Cardiac septum (tissue), 1 donor: ENCODE measurements at regions not wholly inside any gene's neighbourhood (a gene's known extent, or its start where the extent isn't known, plus 50 kb on each side); places are given as distances from the start of the nearest gene placed in this dataset.

Source experiments
- DNase-seq: peaks from one replicate; pipeline ENCODE4 v3.0.0-alpha.2; 2020; ENCODE audit warnings: low spot score
- intact Hi-C: fragments of 100-400 bp; cut with DNase I; formaldehyde crosslinking; loops from one replicate; pipeline ENCODE4 v1.14.0; 2022
- donor health status: DM: no; HTN: no; CAD: no.

DNA sequence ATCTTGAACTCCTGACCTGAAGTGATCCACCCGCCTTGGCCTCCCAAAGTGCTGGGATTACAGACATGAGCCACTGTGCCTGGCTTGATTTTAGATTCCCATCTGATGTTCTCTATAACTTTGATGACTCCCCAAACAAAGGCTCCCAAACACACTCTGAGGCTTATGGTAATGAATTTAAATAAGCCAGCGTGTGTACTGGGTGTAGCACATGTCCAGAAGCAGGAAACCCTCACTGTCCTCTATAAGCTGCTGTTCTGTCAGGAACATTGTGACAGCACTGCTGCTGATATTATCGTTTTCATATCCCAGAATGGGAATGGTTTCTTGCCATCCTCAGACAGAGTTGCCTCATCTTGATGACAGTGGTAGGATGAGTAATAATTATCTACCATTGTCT, 54.1 kb upstream of the SALL4 start:
- intact Hi-C loops, result no loop called here
- DNase-seq, result no peak

DNA sequence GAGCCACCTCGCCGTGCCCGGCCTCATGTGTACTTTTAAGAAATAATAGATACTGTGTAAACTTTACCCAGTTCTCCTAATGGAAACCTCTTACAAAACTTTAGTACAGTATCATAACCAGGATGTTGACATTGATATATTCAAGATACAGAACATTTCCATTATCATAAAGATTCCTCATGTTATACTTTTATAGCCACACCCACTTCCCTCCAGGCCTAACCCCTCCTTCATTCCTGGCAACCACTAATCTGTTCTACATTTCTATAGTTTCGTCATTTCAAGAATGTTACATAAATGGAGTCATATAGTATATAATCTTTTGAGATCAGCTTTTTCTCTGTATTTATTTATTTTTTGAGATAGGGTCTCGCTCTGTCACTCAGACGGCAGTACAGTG, 52.6 kb upstream of the SALL4 start:
- no peak for DNase-seq
- intact Hi-C loops, result no loop called here
